HG02642 (cell line): ENCODE measurements at regions not wholly inside any gene's neighbourhood (a gene's known extent, or its start where the extent isn't known, plus 50 kb on each side); places are given as distances from the start of the nearest gene placed in this dataset.
A peak's percentile ranks its signal among the peaks of the same experiment; 100 is the strongest.

Source experiments
- ATAC-seq: cut with Tn5 transposase; IDR thresholded peaks from one replicate; pipeline ENCODE4 v1.9.1; 2021; ENCODE audit warnings: mild to moderate bottlenecking; ENCODE audit not compliant: unreplicated experiment, poor library complexity

GRCh38 chr13:97109841-97110492 is 112.2 kb upstream of the MBNL2 start:
- peak; percentile 97 for ATAC-seq

GRCh38 chr13:97110936-97111335 is 111.2 kb upstream of the MBNL2 start:
- ATAC-seq = no peak

- ATAC-seq = no peak
Measured at GRCh38 chr13:97111756-97112155, 110.4 kb upstream of the MBNL2 start.

DNA sequence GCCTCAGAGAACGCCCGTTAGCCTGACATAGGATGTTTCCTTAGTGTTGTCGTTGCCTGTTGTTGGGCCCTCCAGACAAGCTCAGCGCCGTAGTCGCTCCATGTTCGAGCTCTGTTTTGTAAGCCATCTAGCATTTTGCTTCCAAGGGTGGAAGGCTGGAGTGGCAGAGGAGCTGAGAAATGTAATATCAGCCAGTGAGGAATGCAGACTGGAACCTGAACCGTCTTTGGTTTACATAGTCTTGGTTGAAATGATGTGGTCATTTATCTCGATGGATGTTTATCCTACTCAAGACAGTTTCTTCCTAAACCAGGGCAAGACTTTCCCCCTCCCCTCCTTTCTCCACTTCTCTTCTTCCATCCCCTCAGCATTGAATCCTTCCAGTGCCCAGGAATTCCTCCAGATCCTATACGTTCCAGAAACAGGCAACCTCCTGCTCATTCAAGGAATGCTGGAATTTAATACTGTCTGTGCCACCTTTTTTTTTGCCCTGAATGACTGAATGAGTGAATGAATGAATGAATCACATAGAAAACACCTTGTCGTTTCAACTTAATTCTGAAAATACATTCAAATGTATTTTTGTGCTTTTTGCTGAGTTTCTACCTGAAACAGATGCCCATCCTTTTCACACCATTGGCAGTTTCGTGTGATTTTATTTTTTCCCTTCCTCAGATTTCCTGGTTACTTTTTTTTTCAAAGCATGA is 109.5 kb upstream of the MBNL2 start:
- ATAC-seq = no peak

GRCh38 chr13:97113231-97114001 is 108.7 kb upstream of the MBNL2 start:
- ATAC-seq = no peak

GRCh38 chr13:97114651-97115050 is 107.5 kb upstream of the MBNL2 start:
- ATAC-seq = no peak

GRCh38 chr13:97116754-97117153 is 105.4 kb upstream of the MBNL2 start:
- no peak for ATAC-seq

DNA sequence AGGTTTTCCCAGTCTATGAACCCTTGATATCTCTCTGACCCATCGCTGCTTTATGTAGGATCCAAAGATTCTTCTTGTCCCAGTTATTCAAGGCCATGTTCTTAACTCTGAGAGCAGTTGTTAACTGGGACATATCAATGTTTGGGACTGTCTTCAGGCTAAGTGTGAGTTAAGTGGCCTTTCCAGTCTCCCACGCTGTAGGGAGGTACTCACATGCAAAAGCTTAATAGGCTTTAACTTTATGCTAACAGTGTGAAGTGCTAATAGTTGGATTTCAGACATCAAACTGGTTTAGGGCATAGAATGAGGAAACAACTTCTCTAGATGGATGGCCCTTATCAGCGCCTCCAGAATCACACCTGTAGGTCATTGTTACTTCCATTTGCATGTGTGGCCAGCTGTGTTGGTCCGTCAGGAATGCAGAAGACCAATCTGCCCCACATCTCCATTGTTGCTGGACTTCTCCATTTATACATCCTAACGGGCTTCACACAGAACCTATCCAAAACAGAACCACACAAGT is 104.7 kb upstream of the MBNL2 start:
- no peak for ATAC-seq

DNA sequence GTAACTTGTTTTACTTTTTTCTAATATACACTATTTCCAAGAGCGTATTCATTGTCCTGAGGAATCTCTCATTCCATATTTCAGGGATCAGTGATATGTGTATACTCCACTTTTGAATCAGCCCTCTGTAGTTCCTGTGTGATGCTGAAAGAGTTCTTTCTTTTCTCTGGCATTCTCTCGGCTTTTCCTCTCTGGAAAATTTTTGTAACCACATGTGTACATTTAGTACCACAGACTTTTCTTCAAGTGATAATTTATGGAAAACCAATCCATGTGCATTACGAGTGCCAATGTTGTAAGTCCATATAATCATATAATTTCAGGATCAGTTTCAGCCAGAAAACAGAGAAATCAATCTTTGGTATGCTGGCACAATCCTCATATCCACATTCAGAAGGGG is 102.2 kb upstream of the MBNL2 start:
- no peak for ATAC-seq

DNA sequence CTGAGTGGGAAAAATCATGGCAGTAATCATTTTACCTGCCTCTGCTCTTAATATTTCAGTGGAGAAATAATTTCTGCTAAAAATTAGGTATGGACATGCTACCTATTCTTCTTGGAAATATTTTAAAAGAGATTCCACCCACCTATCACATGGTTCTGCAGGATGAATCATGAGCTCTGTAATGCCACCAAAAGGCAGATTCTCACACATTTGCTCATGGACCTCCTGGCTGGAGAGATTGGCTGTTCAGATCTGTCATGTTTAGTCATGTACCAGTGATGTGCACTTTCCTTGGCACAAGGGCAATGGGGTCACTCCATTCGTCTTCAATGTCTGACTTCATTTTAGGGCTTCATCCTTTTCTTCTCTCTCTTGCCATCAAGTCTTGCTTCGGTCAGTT is 101.8 kb upstream of the MBNL2 start:
- no peak for ATAC-seq

DNA sequence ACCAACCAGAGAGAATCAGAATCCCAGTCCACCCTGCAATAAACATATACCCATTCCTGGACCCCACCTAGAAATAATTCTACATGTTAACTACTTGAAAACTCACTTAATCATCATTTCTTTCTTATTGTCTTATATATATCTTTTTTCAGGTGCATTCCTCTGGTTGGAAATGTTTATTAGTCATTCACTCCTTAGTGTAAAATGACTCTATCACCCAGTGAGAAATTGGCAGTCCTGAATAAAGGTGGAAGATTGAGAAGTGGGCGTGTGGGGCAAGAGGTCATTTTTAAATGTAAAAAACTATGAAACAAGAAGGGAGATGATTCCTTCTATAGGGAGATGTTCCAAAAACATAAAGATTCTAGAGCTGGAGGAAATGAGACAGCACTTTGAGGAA is 101.2 kb upstream of the MBNL2 start:
- no peak for ATAC-seq

DNA sequence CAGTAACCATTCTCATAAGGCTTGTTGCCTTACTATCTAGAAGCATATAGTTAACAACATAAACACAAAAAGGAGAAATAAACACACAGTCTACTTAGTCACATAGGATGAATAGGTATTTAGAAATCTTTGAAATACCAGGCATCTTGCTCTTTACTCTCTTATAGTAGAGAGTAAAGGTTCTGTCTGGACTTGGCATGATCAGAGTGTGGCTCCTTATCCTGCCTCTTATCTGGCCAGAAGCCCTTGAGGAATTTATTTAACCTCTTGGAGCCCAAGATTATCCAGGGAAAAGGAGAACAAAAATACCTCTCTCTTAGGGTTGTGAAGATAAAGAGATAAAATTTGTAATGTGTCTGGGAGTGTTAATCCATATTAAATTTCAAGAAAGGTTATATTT is 100.2 kb upstream of the MBNL2 start:
- no peak for ATAC-seq

DNA sequence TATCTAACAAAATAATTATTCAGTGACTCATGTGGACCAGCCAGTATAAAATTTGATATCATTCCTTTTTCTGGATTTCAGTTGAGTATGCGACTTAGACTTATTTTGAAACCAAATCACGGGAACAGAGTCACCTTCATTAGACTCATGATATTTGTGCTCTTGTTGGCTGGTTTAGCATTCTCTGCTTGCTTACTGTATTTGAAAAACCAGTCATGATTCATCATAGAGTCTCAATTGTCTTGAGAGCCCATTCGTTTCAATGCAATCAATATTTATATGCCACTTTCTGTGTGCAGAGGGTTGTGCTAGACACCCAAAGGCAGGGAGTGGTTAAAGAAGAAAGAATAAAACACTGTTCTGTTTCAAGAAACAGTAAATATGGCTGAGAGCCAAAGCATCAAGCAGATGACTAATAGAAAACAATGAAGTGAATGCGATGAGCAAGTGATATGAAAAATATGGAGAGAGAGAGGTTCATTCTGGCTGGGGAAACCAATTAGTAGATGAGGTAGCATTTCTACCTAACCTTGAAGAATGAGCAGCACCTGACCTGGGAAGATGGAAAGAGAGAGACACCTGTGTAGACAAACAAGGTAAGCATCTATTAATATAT is 99.6 kb upstream of the MBNL2 start:
- ATAC-seq = no peak

- ATAC-seq = no peak
Measured at GRCh38 chr13:97124206-97124605, 97.9 kb upstream of the MBNL2 start.

DNA sequence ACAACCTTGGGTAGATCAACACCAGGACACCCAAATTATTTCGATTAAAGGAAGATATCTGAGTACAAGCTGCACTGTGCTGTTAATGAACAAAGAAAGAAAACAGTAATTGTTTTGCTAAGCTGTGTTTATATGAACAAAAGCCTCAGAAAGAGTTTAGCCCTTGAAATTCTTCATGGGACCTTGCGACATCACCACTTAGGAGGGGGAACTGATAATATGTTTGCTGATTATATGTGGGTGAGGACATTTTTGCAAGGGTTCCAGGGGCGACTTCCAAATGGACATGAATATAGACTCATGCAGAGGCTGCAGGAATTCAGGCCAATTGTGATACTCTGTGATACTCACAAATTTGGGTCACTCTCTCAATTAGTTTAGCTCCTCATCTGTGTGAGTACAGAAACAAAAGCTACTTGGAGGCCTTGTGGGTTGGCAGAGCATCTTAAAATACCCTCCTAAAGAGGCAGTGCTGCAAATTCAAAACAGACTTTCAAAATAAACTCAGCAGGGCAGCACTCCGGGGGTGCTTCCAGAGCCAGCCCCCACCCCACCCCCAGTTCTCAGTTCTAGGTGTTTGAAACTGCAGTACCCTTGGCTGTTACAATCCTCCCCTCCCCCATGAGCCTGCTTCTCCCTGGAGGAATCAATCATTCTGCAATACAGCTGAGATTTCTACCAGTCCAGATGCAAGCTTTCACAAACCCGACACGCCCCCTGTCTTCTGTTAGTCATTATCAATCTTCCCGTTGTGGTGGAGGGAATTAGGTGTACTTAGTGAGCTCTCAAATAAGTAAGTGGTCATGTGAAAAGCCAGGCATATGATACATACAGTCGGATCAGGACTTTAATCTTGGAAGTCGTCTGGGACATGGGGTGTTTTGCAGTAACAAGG is 97.0 kb upstream of the MBNL2 start:
- ATAC-seq = peak; percentile 46

GRCh38 chr13:97125810-97126738 is 96.1 kb upstream of the MBNL2 start:
- ATAC-seq = peak; percentile 87

- no peak for ATAC-seq
Measured at GRCh38 chr13:97127842-97128241, 94.3 kb upstream of the MBNL2 start.

DNA sequence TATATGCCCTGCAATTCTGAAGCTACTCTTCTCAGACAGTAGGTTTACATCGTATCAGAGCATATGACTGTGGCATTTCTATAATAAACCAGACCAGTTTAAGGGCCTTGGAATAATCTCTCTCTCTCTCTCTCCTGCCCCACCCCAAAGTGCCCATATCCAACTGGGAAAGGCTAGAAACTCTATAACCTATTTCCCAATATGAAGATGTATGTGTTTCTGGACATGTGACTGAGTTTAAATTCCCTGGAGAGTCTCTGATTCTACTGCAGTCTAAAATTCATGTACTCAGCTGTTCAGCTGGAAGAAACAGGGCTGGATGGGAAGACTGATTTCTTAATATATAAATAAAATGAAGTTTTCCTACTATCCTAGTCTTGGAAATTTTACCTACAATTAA is 91.9 kb upstream of the MBNL2 start:
- ATAC-seq = no peak

GRCh38 chr13:97131447-97131846 is 90.7 kb upstream of the MBNL2 start:
- no peak for ATAC-seq
